ENCODE measurements at regions not wholly inside any gene's neighbourhood (a gene's known extent, or its start where the extent isn't known, plus 50 kb on each side); places are given as distances from the start of the nearest gene placed in this dataset.

DNA sequence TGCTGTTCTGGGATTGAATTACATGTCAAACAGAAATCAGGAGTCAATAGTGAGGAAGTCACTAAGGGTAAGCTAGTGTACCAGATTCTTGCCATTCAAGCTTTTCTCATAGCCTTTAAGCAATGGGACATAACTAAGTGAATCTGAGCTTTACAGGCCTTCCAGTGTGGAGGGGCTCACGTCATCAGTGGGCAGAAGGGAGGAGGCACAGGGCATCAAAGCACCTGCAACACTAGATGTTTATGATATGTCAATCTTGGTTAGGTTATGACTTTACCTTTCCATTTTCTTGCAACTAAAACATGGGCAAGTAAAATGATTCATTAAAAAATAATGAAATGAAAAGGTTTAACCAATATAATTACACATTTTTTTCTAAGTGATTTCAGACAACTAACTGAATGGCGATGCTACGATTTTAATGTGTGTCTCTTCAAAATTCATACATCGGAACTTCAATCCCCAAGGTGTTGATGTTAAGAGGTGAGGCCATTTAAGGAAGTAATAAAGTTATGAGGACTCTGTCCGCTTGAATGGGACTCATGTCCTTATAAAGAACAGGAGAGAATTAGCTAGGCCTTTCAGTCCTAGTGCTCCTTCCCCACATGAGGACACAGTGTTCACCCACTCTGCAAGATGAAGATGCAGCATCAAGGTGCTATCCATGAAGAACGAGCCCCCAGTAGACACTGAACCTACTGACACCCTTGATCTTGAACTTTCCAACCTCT lies 1169.2 kb upstream of the NXPH2 start:
- Histone ChIP-seq H3K27ac (ENCODE audit: low read length) (no peak overlapping the region), H3K4me3 (ENCODE audit: low read depth in 1 of 2, low read length in 2 of 2) (no peak overlapping the region), H3K27me3 (ENCODE audit: insufficient read depth, low read length, poor library complexity) (no peaks in the 10 kb centered on the region), H4K20me1 (ENCODE audit: insufficient read depth, low read length) (no peaks in the 10 kb centered on the region), H3K4me2 (ENCODE audit: insufficient read depth, low read length) (no peak overlapping the region), H2AFZ (ENCODE audit: low read depth, low read length) (no peak overlapping the region), H3K4me1 (ENCODE audit: insufficient read depth, low read length) (no peaks in the 10 kb centered on the region), H3K9me3 (ENCODE audit: insufficient read depth, low read length, severe bottlenecking) (no peaks in the 10 kb centered on the region), H3K79me2 (ENCODE audit: insufficient read depth, low read length) (no peaks in the 10 kb centered on the region), H3K9ac (ENCODE audit: low read depth, low read length) (no peak overlapping the region), H3K36me3 (ENCODE audit: insufficient read depth, low read length) (no peaks in the 10 kb centered on the region)
- no peak for ATAC-seq (ENCODE audit: insufficient read depth, low read depth)
- no peak for DNase-seq
- TF ChIP-seq CTCF (IDR thresholded peaks at IDR 0.05; ENCODE audit: borderline replicate concordance, extremely low read depth, low read length, poor library complexity, severe bottlenecking) = no peak
- TF ChIP-seq EZH2 (IDR thresholded peaks at IDR 0.05; ENCODE audit: borderline replicate concordance, low read depth, low read length, severe bottlenecking) = no peak

GRCh38 chr2:139946690-139947089 lies 1166.5 kb upstream of the NXPH2 start:
- Histone ChIP-seq H3K36me3 (ENCODE audit: insufficient read depth, low read length) (no peaks in the 10 kb centered on the region), H3K27ac (ENCODE audit: low read length) (no peak overlapping the region), H3K79me2 (ENCODE audit: insufficient read depth, low read length) (no peaks in the 10 kb centered on the region), H2AFZ (ENCODE audit: low read depth, low read length) (no peak overlapping the region), H3K27me3 (ENCODE audit: insufficient read depth, low read length, poor library complexity) (no peaks in the 10 kb centered on the region), H4K20me1 (ENCODE audit: insufficient read depth, low read length) (no peaks in the 10 kb centered on the region), H3K9ac (ENCODE audit: low read depth, low read length) (no peak overlapping the region), H3K4me3 (ENCODE audit: low read depth in 1 of 2, low read length in 2 of 2) (no peak overlapping the region), H3K9me3 (ENCODE audit: insufficient read depth, low read length, severe bottlenecking) (no peaks in the 10 kb centered on the region), H3K4me1 (ENCODE audit: insufficient read depth, low read length) (no peaks in the 10 kb centered on the region), H3K4me2 (ENCODE audit: insufficient read depth, low read length) (no peak overlapping the region)
- ATAC-seq (ENCODE audit: insufficient read depth, low read depth) = no peak
- TF ChIP-seq CTCF (IDR thresholded peaks at IDR 0.05; ENCODE audit: borderline replicate concordance, extremely low read depth, low read length, poor library complexity, severe bottlenecking) (no peak), EZH2 (IDR thresholded peaks at IDR 0.05; ENCODE audit: borderline replicate concordance, low read depth, low read length, severe bottlenecking) (no peak)
- DNase-seq = no peak

- no peaks in the 10 kb centered on the region for H3K27me3 ChIP-seq (ENCODE audit: insufficient read depth, low read length, poor library complexity)
- H3K36me3 ChIP-seq (ENCODE audit: insufficient read depth, low read length) = no peaks in the 10 kb centered on the region
- no peak overlapping the region for H3K4me3 ChIP-seq (ENCODE audit: low read depth in 1 of 2, low read length in 2 of 2)
- H2AFZ ChIP-seq (ENCODE audit: low read depth, low read length) = no peak overlapping the region
- DNase-seq = no peak
- ATAC-seq (ENCODE audit: insufficient read depth, low read depth) = no peak
- H3K27ac ChIP-seq (ENCODE audit: low read length) = no peak overlapping the region
- no peaks in the 10 kb centered on the region for H3K79me2 ChIP-seq (ENCODE audit: insufficient read depth, low read length)
- no peaks in the 10 kb centered on the region for H4K20me1 ChIP-seq (ENCODE audit: insufficient read depth, low read length)
- H3K4me1 ChIP-seq (ENCODE audit: insufficient read depth, low read length) = no peaks in the 10 kb centered on the region
- H3K9me3 ChIP-seq (ENCODE audit: insufficient read depth, low read length, severe bottlenecking) = no peaks in the 10 kb centered on the region
- no peak overlapping the region for H3K4me2 ChIP-seq (ENCODE audit: insufficient read depth, low read length)
- no peak for TF ChIP-seq EZH2 (IDR thresholded peaks at IDR 0.05; ENCODE audit: borderline replicate concordance, low read depth, low read length, severe bottlenecking)
- TF ChIP-seq CTCF (IDR thresholded peaks at IDR 0.05; ENCODE audit: borderline replicate concordance, extremely low read depth, low read length, poor library complexity, severe bottlenecking) = no peak
- no peak overlapping the region for H3K9ac ChIP-seq (ENCODE audit: low read depth, low read length)
Observed at GRCh38 chr2:139940686-139941085, 1160.5 kb upstream of the NXPH2 start.

All from DND-41 (cell line).